CD4-positive, alpha-beta T cell (primary cell): ENCODE measurements at regions not wholly inside any gene's neighbourhood (a gene's known extent, or its start where the extent isn't known, plus 50 kb on each side); places are given as distances from the start of the nearest gene placed in this dataset.

Experiments used
- ATAC-seq: fragments of 200-7000 bp; cut with Tn5 transposase; one replicate; pipeline ENCODE4 v1.10.0; 2022; ENCODE audit warnings: mild to moderate bottlenecking; ENCODE audit not compliant: poor library complexity
- CTCF ChIA-PET: fragments of 350-600 bp; sonication (Branson Sonifier 250); formaldehyde crosslinking; loops from one replicate; lab custom pipeline; 2021; ENCODE audit warnings: antibody characterized with exemption, inconsistent platforms; lab: Charles Lee
- POLR2A ChIA-PET: fragments of 350-600 bp; sonication (Branson Sonifier 250); formaldehyde crosslinking; loops from one replicate; lab custom pipeline; 2021; ENCODE audit warnings: antibody characterized with exemption, inconsistent platforms; lab: Charles Lee
- DNase-seq, 14 experiments: peaks; one replicate each; pipeline ENCODE4 v3.0.0-alpha.2; 2013 to 2020; ENCODE audit warnings: mixed read lengths in 2 of 14
- H3K27ac ChIP-seq, 2 donors: one replicate each; pipeline versions ENCODE4 v1.5.1 to v1.7.0; 2013; ENCODE audit warnings: low read length in 2 of 2, low read depth in 1 of 2, mild to moderate bottlenecking in 1 of 2
- H3K27me3 ChIP-seq, 2 experiments: 1 replicate in 1 of 2; 2 replicates in 1 of 2; pipeline versions ENCODE4 v1.6.1 to v1.7.0; 2013; ENCODE audit warnings: low read length in 2 of 2, control low read depth in 1 of 2, mild to moderate bottlenecking in 1 of 2, moderate library complexity in 1 of 2; ENCODE audit not compliant: insufficient read depth in 2 of 2, control insufficient read depth in 1 of 2
- H3K36me3 ChIP-seq: one replicate; pipeline ENCODE4 v1.6.1; 2013; ENCODE audit warnings: low read length, control low read depth; ENCODE audit not compliant: insufficient read depth
- H3K4me1 ChIP-seq: one replicate; pipeline ENCODE4 v1.6.1; 2013; ENCODE audit warnings: low read length, control low read depth; ENCODE audit not compliant: insufficient read depth
- H3K4me3 ChIP-seq: one replicate; pipeline ENCODE4 v1.5.1; 2013; ENCODE audit warnings: mild to moderate bottlenecking, low read length, moderate library complexity
- H3K9me3 ChIP-seq, 2 experiments: 1 replicate in 1 of 2; 2 replicates in 1 of 2; pipeline versions ENCODE4 v1.6.1 to v1.7.0; 2013; ENCODE audit warnings: low read length in 2 of 2, mild to moderate bottlenecking in 2 of 2, control low read depth in 1 of 2, moderate library complexity in 1 of 2; ENCODE audit not compliant: control insufficient read depth in 1 of 2, insufficient read depth in 1 of 2
- H3K27ac Mint-ChIP-seq: one replicate; pipeline ENCODE4 v1.8.0; 2020; ENCODE audit warnings: mixed read lengths
- H3K27me3 Mint-ChIP-seq: one replicate; pipeline ENCODE4 v1.8.0; 2021; ENCODE audit warnings: mixed read lengths
- H3K36me3 Mint-ChIP-seq: one replicate; pipeline ENCODE4 v1.8.0; 2021; ENCODE audit warnings: low read depth, mixed read lengths
- H3K4me1 Mint-ChIP-seq: one replicate; pipeline ENCODE4 v1.8.0; 2021; ENCODE audit warnings: low read depth, mixed read lengths
- H3K4me3 Mint-ChIP-seq: one replicate; pipeline ENCODE4 v1.8.0; 2020; ENCODE audit warnings: mild to moderate bottlenecking, mixed read lengths
- H3K9me3 Mint-ChIP-seq: one replicate; pipeline ENCODE4 v1.8.0; 2020; ENCODE audit warnings: mixed read lengths
- CTCF ChIP-seq: fragments of 200-600 bp; IDR thresholded peaks from one replicate; pipeline ENCODE4 v1.8.0; 2022; ENCODE audit warnings: antibody characterized with exemption, mild to moderate bottlenecking
- intact Hi-C, 2 experiments: fragments of 100-400 bp; cut with DNase I in 1 of 2; cut with micrococcal nuclease in 1 of 2; formaldehyde crosslinking; loops; one replicate each; pipeline versions ENCODE4 v1.15.1 to v1.9.0; 2023 to 2025; cut with DNase I, micrococcal nuclease

DNA sequence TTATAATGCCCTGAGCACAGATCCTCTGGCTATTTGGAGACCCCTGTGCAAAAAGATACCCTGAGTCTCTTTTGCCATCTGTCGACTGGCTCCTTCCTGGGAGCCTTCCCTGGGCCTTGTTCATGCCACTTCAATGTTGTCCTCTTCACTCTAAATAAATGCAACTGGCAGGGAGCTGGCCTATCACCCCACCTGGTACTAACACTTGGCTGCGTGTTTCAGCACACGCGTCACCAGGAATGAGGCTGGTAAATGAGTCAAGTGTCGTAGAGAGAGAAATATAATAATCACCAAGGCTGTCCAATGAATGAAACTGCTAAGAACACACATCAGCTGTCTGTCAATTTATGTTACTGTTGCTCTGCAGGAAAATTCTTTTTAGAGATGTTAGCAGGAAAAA is 374.6 kb upstream of the JARID2 start:
- Histone ChIP-seq H3K4me1 (no peaks in the 10 kb centered on the region), H3K4me3 (no peak overlapping the region), H3K27me3 (no peaks in the 10 kb centered on the region), H3K27ac (no peak overlapping the region), H3K36me3 (no peaks in the 10 kb centered on the region), H3K9me3 (no peaks in the 10 kb centered on the region)
- no peak for TF ChIP-seq CTCF
- DNase-seq (no peak), ATAC-seq (no peak)
- POLR2A ChIA-PET: no interaction called here
- CTCF ChIA-PET: interaction anchor here (0.7 kb wide), 1 partner anchor 513 kb away, joined by 3 read pairs; no protein-coding TSS in a partner anchor
- Mint-ChIP-seq H3K27ac (no peak overlapping the region), H3K4me1 (peaks cover 23% of the 10 kb centered on the region), H3K4me3 (no peak overlapping the region), H3K9me3 (no peaks in the 10 kb centered on the region), H3K36me3 (no peaks in the 10 kb centered on the region), H3K27me3 (no peaks in the 10 kb centered on the region)
- intact Hi-C loops: no loop called here

DNA sequence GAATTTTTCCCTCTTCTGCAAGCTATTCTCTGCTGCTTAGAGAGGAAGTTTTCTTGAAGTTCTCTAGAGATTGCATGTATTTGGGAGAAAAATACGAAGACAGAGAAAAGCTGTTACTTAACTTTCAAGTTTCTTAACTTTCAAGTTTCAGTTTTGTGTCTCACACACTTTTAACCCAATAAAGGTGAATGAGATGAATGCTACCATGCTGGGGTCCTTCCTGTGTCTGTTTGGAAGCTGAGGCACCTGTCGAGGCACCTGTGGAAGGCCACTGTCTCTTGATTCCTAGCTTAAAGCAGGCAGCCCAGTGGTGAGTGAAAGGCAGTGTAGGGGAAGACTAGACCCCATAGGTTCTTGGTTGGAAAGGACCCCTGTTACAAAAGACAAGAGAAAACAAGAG is 372.8 kb upstream of the JARID2 start:
- Mint-ChIP-seq H3K4me1 (peaks cover 42% of the 10 kb centered on the region), H3K9me3 (no peaks in the 10 kb centered on the region), H3K27me3 (no peaks in the 10 kb centered on the region), H3K36me3 (no peaks in the 10 kb centered on the region), H3K27ac (no peak overlapping the region), H3K4me3 (no peak overlapping the region)
- ChIA-PET CTCF (no interaction called here), POLR2A (interaction anchor here (0.6 kb wide), 1 partner anchor 353 kb away, joined by 3 read pairs; no protein-coding TSS in a partner anchor)
- no peaks in the 10 kb centered on the region for H3K9me3 ChIP-seq
- H3K4me3 ChIP-seq: no peak overlapping the region
- ATAC-seq (no peak), DNase-seq (no peak)
- no peaks in the 10 kb centered on the region for H3K27me3 ChIP-seq
- no peaks in the 10 kb centered on the region for H3K36me3 ChIP-seq
- TF ChIP-seq CTCF: no peak
- intact Hi-C loops: no loop called here
- H3K4me1 ChIP-seq: peaks cover 14% of the 10 kb centered on the region
- H3K27ac ChIP-seq: no peak overlapping the region

DNA sequence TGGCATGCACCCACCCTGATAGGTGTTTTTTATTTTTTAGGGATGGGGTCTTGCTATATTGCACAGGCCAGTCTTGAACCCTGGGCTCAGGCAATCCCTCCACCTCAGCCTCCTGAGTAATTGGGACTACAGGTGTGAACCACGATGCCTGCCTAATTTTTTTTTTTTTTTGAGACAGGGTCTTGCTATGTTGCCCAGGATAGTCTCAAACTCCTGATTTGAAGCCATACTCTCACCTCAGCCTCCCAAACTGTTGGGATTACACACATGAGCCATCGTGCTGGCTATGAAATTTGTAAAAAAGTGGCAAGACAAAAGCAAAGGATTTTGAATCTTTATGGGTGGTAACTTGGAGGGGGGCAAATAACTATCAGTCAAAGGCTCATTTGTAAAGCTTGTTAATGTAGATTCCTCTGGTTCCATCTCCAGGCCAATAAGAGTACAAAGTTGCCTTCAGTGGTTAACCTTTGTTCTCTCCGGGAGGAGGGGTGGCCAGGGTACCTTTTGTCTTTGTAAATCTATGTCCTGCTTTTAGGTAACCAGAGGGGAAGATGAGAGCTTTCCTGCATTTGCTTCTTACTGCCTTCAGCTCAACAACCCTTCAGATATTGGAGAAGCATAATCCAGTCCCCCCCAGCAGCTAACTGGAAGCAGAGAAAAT is 372.0 kb upstream of the JARID2 start:
- Histone ChIP-seq H3K27ac (no peak overlapping the region), H3K9me3 (no peaks in the 10 kb centered on the region), H3K27me3 (no peaks in the 10 kb centered on the region), H3K4me3 (no peak overlapping the region), H3K36me3 (no peaks in the 10 kb centered on the region), H3K4me1 (peaks cover 14% of the 10 kb centered on the region)
- CTCF ChIA-PET: interaction anchor here (1.0 kb wide), 1 partner anchor 567 kb away, joined by 3 read pairs; no protein-coding TSS in a partner anchor
- no peak for DNase-seq
- Mint-ChIP-seq H3K36me3 (no peaks in the 10 kb centered on the region), H3K4me3 (no peak overlapping the region), H3K27ac (no peak overlapping the region), H3K27me3 (no peaks in the 10 kb centered on the region), H3K9me3 (no peaks in the 10 kb centered on the region), H3K4me1 (peaks cover 44% of the 10 kb centered on the region)
- intact Hi-C loops: no loop called here
- ATAC-seq: no peak
- no peak for TF ChIP-seq CTCF
- POLR2A ChIA-PET: no interaction called here
